T-helper 2 cell treated with Interferon-gamma antibody and Interleukin-4, amounts not matched to agents 5 μg/mL and 100 μg/mL, for 36 hours (primary cell): ENCODE measurements at regions not wholly inside any gene's neighbourhood (a gene's known extent, or its start where the extent isn't known, plus 50 kb on each side); places are given as distances from the start of the nearest gene placed in this dataset.

Source experiments
- DNase-seq: peaks from one replicate; pipeline ENCODE4 v3.0.0; 2021; ENCODE audit warnings: low spot score
- H3K27ac Mint-ChIP-seq: one replicate; pipeline ENCODE4 v1.8.0; 2021; ENCODE audit warnings: mild to moderate bottlenecking, mixed read lengths
- H3K27me3 Mint-ChIP-seq: one replicate; pipeline ENCODE4 v1.8.0; 2021; ENCODE audit warnings: low read depth, mixed read lengths
- H3K36me3 Mint-ChIP-seq: one replicate; pipeline ENCODE4 v1.8.0; 2021; ENCODE audit warnings: low read depth, mixed read lengths
- H3K4me1 Mint-ChIP-seq: one replicate; pipeline ENCODE4 v1.8.0; 2021; ENCODE audit warnings: low read depth, mixed read lengths
- H3K4me3 Mint-ChIP-seq: one replicate; pipeline ENCODE4 v1.8.0; 2022; ENCODE audit warnings: mild to moderate bottlenecking, moderate library complexity, mixed read lengths
- H3K9me3 Mint-ChIP-seq: one replicate; pipeline ENCODE4 v1.8.0; 2021; ENCODE audit warnings: mixed read lengths

DNA sequence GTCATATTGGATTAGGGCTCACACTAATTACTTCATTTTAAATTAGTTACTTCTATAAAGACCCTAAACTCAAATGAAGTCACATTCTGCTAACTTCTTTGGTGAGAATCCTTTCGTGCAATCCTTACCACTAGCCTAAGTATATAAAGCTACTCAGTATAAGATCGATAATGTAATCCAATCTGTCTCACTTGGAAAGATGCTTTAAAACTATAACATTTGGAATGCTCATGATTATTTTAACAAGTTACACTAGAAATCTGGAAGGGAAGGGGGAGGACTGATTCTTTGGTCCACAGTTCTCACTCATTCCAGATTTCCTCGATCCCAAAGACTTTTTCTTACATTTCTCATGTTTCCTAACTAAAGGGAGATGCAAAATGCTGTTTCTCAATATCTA, 336.4 kb upstream of the SLIT2 start:
- no peaks in the 10 kb centered on the region for H3K36me3 Mint-ChIP-seq
- no peak overlapping the region for H3K4me3 Mint-ChIP-seq
- H3K27ac Mint-ChIP-seq = no peak overlapping the region
- no peaks in the 10 kb centered on the region for H3K27me3 Mint-ChIP-seq
- no peak for DNase-seq
- H3K9me3 Mint-ChIP-seq = peaks cover 45% of the 10 kb centered on the region
- H3K4me1 Mint-ChIP-seq = no peaks in the 10 kb centered on the region

DNA sequence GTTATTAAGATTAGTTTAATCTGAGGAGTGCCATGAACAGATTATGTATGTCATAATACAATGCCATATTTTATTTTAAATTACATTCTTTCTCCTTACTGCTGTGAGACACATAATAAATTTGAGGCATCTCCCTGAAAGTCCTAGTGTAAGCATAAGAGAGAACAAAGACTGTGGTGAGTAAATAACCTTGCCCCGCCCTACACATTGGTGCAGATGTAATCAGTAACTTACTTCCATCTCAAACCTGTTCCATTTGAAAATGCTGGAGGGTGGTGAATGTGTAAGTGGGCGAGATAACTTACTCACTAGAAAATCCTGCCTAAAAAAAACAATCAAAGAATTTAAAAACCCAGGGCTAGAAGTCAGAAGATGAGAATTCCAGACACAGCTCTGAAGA, 338.1 kb upstream of the SLIT2 start:
- H3K4me3 Mint-ChIP-seq = no peak overlapping the region
- no peak for DNase-seq
- H3K4me1 Mint-ChIP-seq = no peaks in the 10 kb centered on the region
- no peaks in the 10 kb centered on the region for H3K27me3 Mint-ChIP-seq
- no peaks in the 10 kb centered on the region for H3K36me3 Mint-ChIP-seq
- peaks cover 41% of the 10 kb centered on the region for H3K9me3 Mint-ChIP-seq
- no peak overlapping the region for H3K27ac Mint-ChIP-seq

DNA sequence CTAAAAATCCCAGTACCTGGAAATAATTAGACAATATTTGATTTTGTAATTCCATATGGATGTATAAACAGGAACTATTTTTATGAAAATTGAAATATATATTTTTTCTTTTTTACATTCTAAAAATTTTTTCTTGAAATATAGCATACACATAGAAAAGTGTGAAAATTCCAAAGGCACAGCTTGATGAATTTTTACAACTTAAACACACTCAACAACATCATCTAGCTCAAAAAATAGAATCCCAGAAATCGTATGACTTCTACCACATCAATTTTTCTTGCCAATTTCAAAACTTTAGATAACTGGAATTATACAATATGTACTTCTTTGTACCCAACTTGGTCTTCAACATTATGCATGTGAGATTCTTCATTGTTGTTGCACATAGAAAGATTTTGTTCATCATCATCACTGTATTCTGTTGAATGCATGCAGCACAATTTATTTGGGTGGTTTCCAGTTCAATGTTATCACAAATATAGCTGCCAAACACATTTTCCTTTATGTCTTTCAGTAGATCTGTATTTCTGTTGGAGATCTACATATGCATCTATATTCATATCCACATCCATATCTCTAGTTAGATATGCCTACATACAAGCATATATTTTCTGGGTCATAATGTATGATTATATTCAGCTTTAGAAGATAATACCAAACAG, 340.7 kb upstream of the SLIT2 start:
- H3K9me3 Mint-ChIP-seq = peaks cover 32% of the 10 kb centered on the region
- H3K27me3 Mint-ChIP-seq = no peaks in the 10 kb centered on the region

DNA sequence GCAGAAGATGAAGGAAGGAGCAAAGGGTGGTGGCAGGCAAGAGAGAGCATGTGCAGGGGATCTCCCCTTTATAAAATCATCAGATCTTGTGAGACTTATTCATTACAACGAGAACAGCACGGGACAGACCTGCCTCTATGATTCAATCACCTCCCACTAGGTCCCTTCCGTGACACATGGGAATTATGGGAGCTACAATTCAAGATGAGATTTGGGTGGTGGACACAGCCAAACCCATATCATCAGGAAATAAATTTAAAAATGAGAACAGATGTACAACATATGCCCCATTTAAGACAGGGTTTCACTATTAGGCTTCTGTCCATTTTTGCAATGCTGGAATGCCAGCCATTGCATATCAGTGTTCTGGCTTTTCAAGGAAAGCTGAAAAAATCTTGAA, 346.7 kb upstream of the SLIT2 start:
- H3K4me1 Mint-ChIP-seq = no peaks in the 10 kb centered on the region
- no peak for DNase-seq
- H3K27ac Mint-ChIP-seq = no peak overlapping the region
- H3K36me3 Mint-ChIP-seq = no peaks in the 10 kb centered on the region
- H3K4me3 Mint-ChIP-seq = no peak overlapping the region
- no peaks in the 10 kb centered on the region for H3K27me3 Mint-ChIP-seq
- peaks cover 11% of the 10 kb centered on the region for H3K9me3 Mint-ChIP-seq

More for the DNA sequence above, 340.7 kb upstream of the SLIT2 start:
- DNase-seq = no peak
- Mint-ChIP-seq H3K36me3 (no peaks in the 10 kb centered on the region), H3K4me1 (no peaks in the 10 kb centered on the region), H3K4me3 (no peak overlapping the region), H3K27ac (no peak overlapping the region)

DNA sequence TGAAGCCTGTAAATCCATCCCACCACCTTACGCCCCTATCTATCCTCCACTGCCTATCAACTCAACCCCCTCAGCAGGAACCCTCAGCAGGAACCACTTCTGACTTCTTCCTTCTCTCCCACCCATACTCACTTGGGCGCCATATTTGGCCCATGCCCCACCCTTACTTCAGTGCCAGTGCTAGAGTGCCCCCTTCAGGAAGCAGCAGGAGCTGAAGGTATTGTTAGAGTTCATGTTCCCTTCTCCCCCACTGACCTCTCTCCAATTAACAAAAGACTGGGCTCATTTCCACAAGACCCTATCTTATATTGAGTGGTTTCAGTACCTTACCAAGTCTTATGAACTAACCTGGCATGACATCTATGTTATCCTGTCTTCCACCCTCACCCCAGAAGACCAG, 363.1 kb upstream of the SLIT2 start:
- H3K27ac Mint-ChIP-seq = no peak overlapping the region
- peaks cover 27% of the 10 kb centered on the region for H3K9me3 Mint-ChIP-seq
- no peak overlapping the region for H3K4me3 Mint-ChIP-seq
- no peaks in the 10 kb centered on the region for H3K27me3 Mint-ChIP-seq
- H3K36me3 Mint-ChIP-seq = no peaks in the 10 kb centered on the region
- H3K4me1 Mint-ChIP-seq = no peaks in the 10 kb centered on the region
- DNase-seq = no peak

DNA sequence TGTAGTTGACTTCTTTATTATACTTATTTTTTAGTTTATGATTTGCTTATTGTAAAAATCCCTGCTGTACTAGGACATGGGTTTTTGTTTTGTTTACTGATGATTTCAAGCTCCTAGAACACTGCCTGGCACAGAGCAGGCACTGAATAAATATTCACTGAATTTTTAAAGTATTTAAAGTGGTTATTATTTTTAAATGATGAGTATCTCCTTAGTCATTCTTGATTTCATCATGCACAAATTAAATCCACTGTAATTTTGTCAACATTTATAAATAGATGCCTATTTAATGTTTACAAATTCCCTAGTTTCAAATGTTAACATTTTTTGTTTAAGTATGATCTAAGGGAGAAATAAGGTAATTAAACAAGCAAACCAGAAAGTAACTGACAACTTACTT, 367.9 kb upstream of the SLIT2 start:
- peaks cover 41% of the 10 kb centered on the region for H3K9me3 Mint-ChIP-seq
- DNase-seq = no peak
- no peak overlapping the region for H3K4me3 Mint-ChIP-seq
- H3K27ac Mint-ChIP-seq = no peak overlapping the region
- no peaks in the 10 kb centered on the region for H3K36me3 Mint-ChIP-seq
- no peaks in the 10 kb centered on the region for H3K27me3 Mint-ChIP-seq
- no peaks in the 10 kb centered on the region for H3K4me1 Mint-ChIP-seq

DNA sequence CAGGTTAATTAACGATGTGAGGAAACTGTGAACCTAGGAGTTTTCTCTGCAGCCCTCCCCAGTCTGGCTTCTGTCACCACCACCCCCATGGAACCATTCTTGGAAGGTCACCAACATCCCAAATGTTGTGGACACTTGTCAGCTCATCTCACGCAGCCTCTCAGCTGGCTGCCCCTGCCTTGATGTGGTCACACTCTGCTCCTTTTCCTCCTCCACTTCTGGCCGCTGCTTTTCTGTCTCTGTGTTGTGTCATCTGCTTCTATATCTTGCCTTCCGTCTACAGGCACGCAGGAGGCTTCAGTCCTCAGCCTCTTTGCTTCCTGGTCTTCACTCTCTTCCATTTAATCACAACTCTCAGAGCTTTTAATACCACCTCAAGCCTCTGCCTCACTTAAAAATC, 371.5 kb upstream of the SLIT2 start:
- Mint-ChIP-seq H3K9me3 (peaks cover 37% of the 10 kb centered on the region), H3K27me3 (no peaks in the 10 kb centered on the region), H3K36me3 (no peaks in the 10 kb centered on the region), H3K4me3 (no peak overlapping the region), H3K27ac (no peak overlapping the region), H3K4me1 (no peaks in the 10 kb centered on the region)
- DNase-seq = no peak

DNA sequence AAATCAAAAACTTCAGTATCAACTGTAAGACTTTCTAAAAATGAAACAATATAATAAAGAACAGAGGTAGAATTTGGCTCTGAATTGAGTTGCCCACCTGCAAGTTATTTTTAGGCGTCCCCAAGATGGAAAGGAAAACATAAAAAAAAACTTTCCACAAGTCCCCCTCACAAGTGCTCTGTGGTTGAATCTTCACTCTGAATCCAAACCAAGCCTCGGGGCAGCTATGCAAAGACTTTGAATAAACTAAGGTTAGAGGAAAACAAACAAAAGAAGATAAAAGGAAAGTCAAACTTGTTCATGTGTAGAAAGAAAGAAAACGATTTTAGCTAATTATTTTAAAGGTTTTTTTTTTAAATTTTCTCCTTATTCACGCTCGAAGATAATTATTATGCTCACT, 372.4 kb upstream of the SLIT2 start:
- no peak for DNase-seq
- H3K36me3 Mint-ChIP-seq = no peaks in the 10 kb centered on the region
- H3K9me3 Mint-ChIP-seq = peaks cover 36% of the 10 kb centered on the region
- no peaks in the 10 kb centered on the region for H3K4me1 Mint-ChIP-seq
- H3K4me3 Mint-ChIP-seq = no peak overlapping the region
- H3K27me3 Mint-ChIP-seq = no peaks in the 10 kb centered on the region
- H3K27ac Mint-ChIP-seq = no peak overlapping the region

DNA sequence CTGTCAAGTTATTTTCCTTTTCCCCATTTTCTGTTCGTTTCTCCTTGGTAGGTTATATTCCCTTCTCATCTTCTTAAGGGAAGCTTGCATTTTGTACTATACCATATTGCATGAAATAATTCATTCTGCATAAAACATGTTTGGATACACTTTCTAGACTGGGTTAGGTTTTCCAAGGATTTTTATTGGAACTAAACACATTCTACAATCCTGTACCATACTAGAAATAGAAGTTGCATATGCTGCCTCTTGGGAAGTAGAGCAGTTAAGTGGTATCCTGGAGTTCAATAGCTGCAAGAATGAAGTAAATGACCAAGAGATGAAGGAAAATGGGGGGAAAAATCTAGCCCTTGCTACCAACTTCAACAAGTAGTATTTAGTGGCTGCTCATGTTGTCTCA, 393.7 kb upstream of the SLIT2 start:
- H3K27ac Mint-ChIP-seq = no peak overlapping the region
- no peaks in the 10 kb centered on the region for H3K36me3 Mint-ChIP-seq
- no peaks in the 10 kb centered on the region for H3K4me1 Mint-ChIP-seq
- DNase-seq = no peak
- H3K9me3 Mint-ChIP-seq = peaks cover 39% of the 10 kb centered on the region
- H3K4me3 Mint-ChIP-seq = no peak overlapping the region
- no peaks in the 10 kb centered on the region for H3K27me3 Mint-ChIP-seq

DNA sequence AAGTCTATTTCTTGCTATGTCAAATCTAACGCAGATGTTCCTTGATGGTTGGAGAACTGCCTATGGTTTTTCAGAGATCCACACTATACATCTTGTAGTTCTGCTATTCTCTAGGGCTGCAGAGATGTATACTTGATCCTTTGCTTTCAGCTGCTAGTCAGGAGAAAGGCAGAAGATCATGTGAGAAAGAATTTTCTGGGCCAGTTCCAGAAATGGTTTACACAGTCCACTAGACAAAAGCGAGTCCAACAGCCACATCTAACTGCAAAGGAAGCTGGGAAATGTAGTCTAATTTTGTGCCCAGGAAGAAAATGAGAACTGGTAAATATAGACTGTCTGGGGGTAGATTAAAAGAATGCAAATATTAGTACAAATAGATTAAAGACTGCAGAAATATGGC, 394.3 kb upstream of the SLIT2 start:
- H3K27ac Mint-ChIP-seq = no peak overlapping the region
- DNase-seq = no peak

DNA sequence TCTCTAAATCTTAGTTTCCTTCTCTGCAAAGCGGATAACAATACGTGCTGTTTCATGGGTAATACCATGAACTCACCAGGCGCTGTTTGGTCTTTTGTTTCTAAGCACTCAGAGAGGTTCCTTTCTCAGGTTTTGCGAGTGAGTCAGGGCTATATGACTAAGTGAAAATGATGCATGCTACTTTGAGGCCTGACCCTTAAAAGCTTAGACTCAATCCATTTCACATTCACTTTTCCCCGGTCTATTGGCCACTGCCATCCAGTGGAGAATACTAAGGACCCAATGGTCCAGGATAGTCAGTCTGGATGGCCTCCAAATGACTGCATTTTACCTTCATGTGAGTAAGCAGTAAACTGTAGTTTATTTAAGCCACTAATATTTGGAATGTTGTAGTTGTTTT, 400.8 kb upstream of the SLIT2 start:
- H3K27me3 Mint-ChIP-seq = no peaks in the 10 kb centered on the region
- H3K9me3 Mint-ChIP-seq = peaks cover 38% of the 10 kb centered on the region
- no peaks in the 10 kb centered on the region for H3K36me3 Mint-ChIP-seq
- no peak overlapping the region for H3K4me3 Mint-ChIP-seq
- no peaks in the 10 kb centered on the region for H3K4me1 Mint-ChIP-seq
- H3K27ac Mint-ChIP-seq = no peak overlapping the region
- DNase-seq = no peak

More for the DNA sequence above, 394.3 kb upstream of the SLIT2 start:
- Mint-ChIP-seq H3K4me3 (no peak overlapping the region), H3K27me3 (no peaks in the 10 kb centered on the region), H3K36me3 (no peaks in the 10 kb centered on the region), H3K9me3 (peaks cover 41% of the 10 kb centered on the region), H3K4me1 (no peaks in the 10 kb centered on the region)

DNA sequence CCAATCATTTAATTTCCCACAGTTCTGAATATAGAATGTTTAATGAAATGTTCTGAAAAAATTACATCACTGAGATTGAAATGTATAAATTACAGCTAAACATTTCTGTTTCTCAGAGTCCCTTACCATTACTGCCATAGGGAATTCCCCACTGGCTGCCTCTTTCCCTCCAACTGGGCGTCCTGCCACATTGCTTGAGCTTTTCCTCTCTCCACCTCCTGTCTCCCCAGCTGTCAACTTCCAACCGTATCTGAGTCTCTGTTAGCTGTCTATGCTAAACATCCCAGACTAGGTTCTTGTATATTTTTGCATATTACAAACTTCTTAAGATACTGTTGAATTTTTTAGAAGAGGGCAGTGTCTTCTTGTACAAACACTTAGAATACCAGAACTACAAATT, 407.3 kb upstream of the SLIT2 start:
- Mint-ChIP-seq H3K4me1 (no peaks in the 10 kb centered on the region), H3K27me3 (no peaks in the 10 kb centered on the region), H3K9me3 (peaks cover 22% of the 10 kb centered on the region), H3K27ac (no peak overlapping the region), H3K36me3 (no peaks in the 10 kb centered on the region), H3K4me3 (no peak overlapping the region)
- DNase-seq = no peak

DNA sequence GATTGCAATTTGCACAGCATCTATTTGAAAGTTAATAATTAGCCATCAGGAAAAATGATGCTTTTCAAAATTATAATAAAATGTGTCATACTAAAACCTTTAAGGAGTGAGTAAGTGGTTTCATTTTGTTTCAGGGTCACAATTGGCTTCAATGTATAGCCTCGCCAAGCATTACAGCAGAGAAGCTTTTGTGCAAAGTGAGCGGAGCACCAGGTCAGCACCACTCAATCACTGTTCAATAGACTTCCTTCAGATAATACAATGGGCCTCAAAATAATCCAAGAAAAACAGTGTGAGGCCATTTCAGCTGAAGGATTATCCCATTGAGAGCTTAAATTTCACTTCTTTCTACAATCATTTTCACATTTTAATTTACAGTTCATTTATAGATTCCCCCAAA, 409.2 kb upstream of the SLIT2 start:
- no peak overlapping the region for H3K27ac Mint-ChIP-seq
- H3K36me3 Mint-ChIP-seq = no peaks in the 10 kb centered on the region
- H3K4me3 Mint-ChIP-seq = no peak overlapping the region
- H3K9me3 Mint-ChIP-seq = peaks cover 22% of the 10 kb centered on the region
- no peaks in the 10 kb centered on the region for H3K4me1 Mint-ChIP-seq
- DNase-seq = no peak
- no peaks in the 10 kb centered on the region for H3K27me3 Mint-ChIP-seq

DNA sequence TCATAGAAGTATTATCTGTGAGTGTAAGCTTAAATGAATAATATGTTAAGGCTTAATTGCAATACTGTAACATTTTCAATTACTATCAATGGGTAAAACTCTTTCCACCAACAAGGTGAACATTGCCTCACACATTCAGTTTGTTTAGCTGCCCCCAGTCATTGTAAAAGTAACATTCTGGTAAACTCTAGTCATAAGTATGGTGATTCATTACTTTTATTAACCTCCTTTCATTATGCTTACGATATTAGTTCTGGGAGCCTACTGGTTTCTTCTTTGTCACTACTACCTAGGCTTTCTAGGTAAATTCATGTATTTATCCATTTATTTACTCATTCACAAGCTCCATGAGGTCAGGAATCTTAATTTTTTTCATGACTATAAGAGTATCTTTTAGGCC, 412.8 kb upstream of the SLIT2 start:
- H3K9me3 Mint-ChIP-seq = peaks cover 22% of the 10 kb centered on the region
- no peak overlapping the region for H3K4me3 Mint-ChIP-seq
- DNase-seq = no peak
- H3K4me1 Mint-ChIP-seq = no peaks in the 10 kb centered on the region
- no peaks in the 10 kb centered on the region for H3K27me3 Mint-ChIP-seq
- H3K27ac Mint-ChIP-seq = no peak overlapping the region
- H3K36me3 Mint-ChIP-seq = no peaks in the 10 kb centered on the region

DNA sequence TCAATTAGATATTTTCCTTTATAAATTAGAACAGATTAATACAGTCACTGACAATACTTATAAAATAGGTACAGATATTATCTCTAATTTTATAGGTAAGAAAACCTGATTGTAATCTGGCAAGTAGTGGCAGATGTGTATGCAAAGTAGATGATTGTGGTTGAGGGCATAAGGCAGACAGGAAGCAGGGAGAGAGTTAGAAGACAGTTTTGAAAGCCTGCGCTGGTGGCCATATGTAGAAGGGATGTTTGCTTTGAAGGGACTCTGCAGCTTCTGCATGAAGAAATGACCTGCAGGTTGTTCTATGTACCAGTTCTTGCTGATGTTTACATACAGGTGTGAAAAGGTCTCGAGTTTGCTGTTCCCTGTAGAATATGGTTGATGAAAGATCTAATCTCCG, 416.3 kb upstream of the SLIT2 start:
- Mint-ChIP-seq H3K36me3 (no peaks in the 10 kb centered on the region), H3K27ac (no peak overlapping the region), H3K27me3 (no peaks in the 10 kb centered on the region), H3K4me1 (no peaks in the 10 kb centered on the region), H3K9me3 (peaks cover 15% of the 10 kb centered on the region), H3K4me3 (no peak overlapping the region)
- DNase-seq = no peak
